ENCODE measurements at regions not wholly inside any gene's neighbourhood (a gene's known extent, or its start where the extent isn't known, plus 50 kb on each side); places are given as distances from the start of the nearest gene placed in this dataset.
A peak's percentile ranks its signal among the peaks of the same experiment; 100 is the strongest.

GRCh38 chr6:16987996-16988395, 113.9 kb upstream of the STMND1 start:
- H3K4me1 ChIP-seq = peaks cover 4 to 5% of the 10 kb centered on the region in 2 donors
- no peak for TF ChIP-seq CTCF (IDR thresholded peaks at IDR 0.05 in 4 of 5, conservative IDR thresholded peaks at IDR 0.05 in 1 of 5)
- TF ChIP-seq POLR2A (IDR thresholded peaks at IDR 0.05) = no peak
- no peaks in the 10 kb centered on the region for H3K27me3 ChIP-seq
- in situ Hi-C loops (cut with MboI; ENCODE audit: low sequenced_read_pairs in 4 of 4) = no loop called here
- H3K4me3 ChIP-seq = no peak overlapping the region
- ATAC-seq (no peak), DNase-seq (no peak)
- H3K36me3 ChIP-seq = no peaks in the 10 kb centered on the region
- H3K9me3 ChIP-seq = no peaks in the 10 kb centered on the region
- intact Hi-C loops (cut with DNase I; ENCODE audit: low total_unique reads) = no loop called here
- H3K27ac ChIP-seq = no peak overlapping the region

- H3K4me3 ChIP-seq = no peak overlapping the region
- peaks cover 4 to 5% of the 10 kb centered on the region in 2 donors for H3K4me1 ChIP-seq
- no peaks in the 10 kb centered on the region for H3K27me3 ChIP-seq
- no peak for ATAC-seq
- TF ChIP-seq POLR2A (IDR thresholded peaks at IDR 0.05) (no peak), CTCF (IDR thresholded peaks at IDR 0.05 in 4 of 5, conservative IDR thresholded peaks at IDR 0.05 in 1 of 5) (no peak)
- no peaks in the 10 kb centered on the region for H3K9me3 ChIP-seq
- peak in 1 of 2 donors; percentile 13 for DNase-seq
- in situ Hi-C loops (cut with MboI; ENCODE audit: low sequenced_read_pairs in 4 of 4) = no loop called here
- intact Hi-C loops (cut with DNase I; ENCODE audit: low total_unique reads) = no loop called here
- no peaks in the 10 kb centered on the region for H3K36me3 ChIP-seq
- no peak overlapping the region for H3K27ac ChIP-seq
Observed at GRCh38 chr6:16985513-16986284, 116.2 kb upstream of the STMND1 start.

GRCh38 chr6:16982807-16983206, 119.0 kb upstream of the STMND1 start:
- no peak overlapping the region for H3K27ac ChIP-seq
- intact Hi-C loops (cut with DNase I; ENCODE audit: low total_unique reads) (no loop called here), in situ Hi-C loops (cut with MboI; ENCODE audit: low sequenced_read_pairs in 4 of 4) (no loop called here)
- H3K36me3 ChIP-seq = no peaks in the 10 kb centered on the region
- no peak for DNase-seq
- no peak for ATAC-seq
- H3K4me1 ChIP-seq = peaks cover 4 to 5% of the 10 kb centered on the region in 2 donors
- H3K4me3 ChIP-seq = no peak overlapping the region
- no peaks in the 10 kb centered on the region for H3K9me3 ChIP-seq
- TF ChIP-seq CTCF (IDR thresholded peaks at IDR 0.05 in 4 of 5, conservative IDR thresholded peaks at IDR 0.05 in 1 of 5) (no peak), POLR2A (IDR thresholded peaks at IDR 0.05) (no peak)
- peaks cover 0 to 3% (median 0%) of the 10 kb centered on the region in 3 donors for H3K27me3 ChIP-seq

GRCh38 chr6:16979677-16980370, 122.0 kb upstream of the STMND1 start:
- no peak for DNase-seq
- in situ Hi-C loops (cut with MboI; ENCODE audit: low sequenced_read_pairs in 4 of 4) (no loop called here), intact Hi-C loops (cut with DNase I; ENCODE audit: low total_unique reads) (no loop called here)
- no peaks in the 10 kb centered on the region for H3K36me3 ChIP-seq
- no peaks in the 10 kb centered on the region for H3K4me1 ChIP-seq
- H3K9me3 ChIP-seq = no peaks in the 10 kb centered on the region
- TF ChIP-seq CTCF (IDR thresholded peaks at IDR 0.05 in 4 of 5, conservative IDR thresholded peaks at IDR 0.05 in 1 of 5) = no peak
- no peak for TF ChIP-seq POLR2A (IDR thresholded peaks at IDR 0.05)
- no peak for ATAC-seq
- H3K27ac ChIP-seq = no peak overlapping the region
- no peak overlapping the region for H3K4me3 ChIP-seq
- H3K27me3 ChIP-seq = peaks cover 0 to 7% (median 0%) of the 10 kb centered on the region in 3 donors
